Amniotic epithelial cell (primary cell): ENCODE measurements at regions not wholly inside any gene's neighbourhood (a gene's known extent, or its start where the extent isn't known, plus 50 kb on each side); places are given as distances from the start of the nearest gene placed in this dataset.

Experiments
- DNase-seq: peaks from one replicate; pipeline ENCODE4 v3.0.0-alpha.2; 2010; ENCODE audit warnings: low read depth

DNA sequence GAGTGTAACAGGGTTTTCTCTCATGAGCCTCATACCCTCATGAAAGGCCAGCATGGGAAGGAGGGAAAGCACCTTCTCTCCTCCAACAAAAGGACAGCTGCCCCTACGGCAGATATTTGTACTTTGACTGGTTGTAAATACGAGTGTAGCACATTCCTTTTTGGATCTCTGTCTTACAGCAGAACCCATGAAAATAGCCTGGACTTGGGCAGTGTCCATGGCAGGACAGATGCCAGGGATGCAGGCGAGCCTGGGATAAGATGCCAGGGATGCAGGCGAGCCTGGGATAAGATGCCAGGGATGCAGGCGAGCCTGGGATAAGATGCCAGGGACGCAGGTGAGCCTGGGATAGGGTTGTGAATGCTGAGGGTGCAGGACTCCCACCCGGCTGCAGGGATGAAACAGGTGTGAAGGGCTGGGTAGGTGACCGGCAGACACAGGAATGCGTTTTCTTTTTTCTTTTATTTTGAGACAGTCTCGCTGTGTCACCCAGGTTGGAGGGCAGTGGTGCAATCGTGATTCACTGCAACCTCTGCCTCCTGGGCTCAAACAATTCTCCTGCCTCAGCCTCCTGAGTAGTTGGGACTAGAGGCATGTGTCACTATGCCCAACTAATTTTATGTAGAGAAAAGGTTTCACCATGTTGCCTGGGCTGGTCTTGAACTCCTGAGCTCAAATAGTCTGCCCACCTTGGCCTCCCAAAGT is 120.0 kb downstream of the BEGAIN start:
- no peak for DNase-seq

DNA sequence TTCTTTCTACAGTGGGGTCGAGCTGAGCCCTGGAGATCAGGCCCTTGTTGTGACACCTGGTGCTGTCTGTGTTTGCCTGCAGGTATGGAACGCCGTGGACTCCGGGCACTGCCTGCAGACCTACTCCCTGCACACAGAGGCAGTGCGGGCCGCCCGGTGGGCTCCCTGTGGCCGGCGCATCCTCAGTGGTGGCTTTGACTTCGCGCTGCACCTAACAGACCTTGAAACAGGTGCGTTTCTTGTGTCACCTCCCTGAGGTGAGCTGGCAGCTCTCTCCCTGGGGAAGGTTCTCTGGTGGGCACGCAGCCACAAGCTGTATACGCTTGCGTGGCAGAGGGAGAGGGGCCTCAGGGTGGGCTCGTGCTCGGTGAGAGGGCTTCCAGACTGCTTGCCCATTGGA is 119.3 kb downstream of the BEGAIN start:
- DNase-seq = no peak

DNA sequence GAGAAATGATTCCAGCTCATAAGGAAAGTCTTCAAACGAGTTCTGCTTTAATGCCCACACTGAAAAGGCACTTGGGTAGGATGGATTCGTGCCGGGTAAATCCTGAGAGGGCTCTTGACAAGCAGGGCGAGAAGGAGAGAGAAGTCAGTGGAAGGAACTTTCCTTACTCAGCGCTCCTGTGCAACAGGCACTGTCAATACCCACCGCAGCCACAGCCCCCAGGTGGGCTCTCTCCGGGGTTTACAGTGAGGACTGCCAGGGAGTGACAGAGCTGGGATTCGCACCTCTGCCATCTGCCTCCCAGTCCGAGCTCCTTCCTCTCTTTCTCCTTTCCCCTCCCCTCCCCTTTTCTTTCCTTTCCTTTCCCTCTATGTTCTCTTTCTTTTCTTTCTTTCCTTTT is 118.7 kb downstream of the BEGAIN start:
- no peak for DNase-seq

DNA sequence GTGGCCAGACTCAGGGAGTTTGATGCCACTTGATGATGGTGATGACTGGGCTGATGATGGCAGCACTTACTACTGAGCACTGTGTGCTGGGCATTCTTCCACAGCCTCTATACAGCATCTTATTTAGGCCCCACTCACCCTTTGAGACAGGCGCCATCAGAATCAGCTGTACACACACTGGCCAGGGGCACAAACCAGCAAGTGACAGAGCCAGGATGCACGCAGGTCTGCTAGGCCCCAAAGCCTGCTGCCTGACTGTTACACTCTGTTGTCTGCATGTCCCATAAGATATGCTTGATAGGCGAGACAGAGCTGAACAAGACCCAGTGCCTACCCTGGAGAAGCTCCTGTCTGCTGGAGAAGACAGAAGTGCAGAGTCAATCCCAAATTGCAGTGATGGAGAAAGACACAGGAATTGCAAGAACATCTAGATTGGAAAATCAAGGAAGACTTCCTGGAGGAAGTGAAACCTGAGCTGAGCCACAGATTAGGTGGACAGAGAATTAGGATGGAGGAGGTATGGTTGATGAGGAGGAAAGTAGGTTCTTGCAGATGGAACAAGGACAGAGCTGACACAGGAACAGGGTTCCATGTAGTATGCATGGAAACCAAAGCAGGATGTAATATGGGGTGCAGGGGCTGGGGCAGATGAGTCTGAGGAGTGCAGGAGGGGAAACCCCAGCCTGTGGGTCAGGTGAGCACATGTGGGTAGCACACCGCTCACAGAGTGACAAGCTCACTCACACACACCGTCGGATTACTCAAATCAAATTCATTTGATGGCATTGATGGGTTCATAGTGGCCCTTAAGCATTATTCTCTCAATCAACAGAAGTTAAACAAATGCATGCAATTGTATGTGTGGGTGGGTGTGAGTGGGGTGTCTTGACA is 117.3 kb downstream of the BEGAIN start:
- no peak for DNase-seq

DNA sequence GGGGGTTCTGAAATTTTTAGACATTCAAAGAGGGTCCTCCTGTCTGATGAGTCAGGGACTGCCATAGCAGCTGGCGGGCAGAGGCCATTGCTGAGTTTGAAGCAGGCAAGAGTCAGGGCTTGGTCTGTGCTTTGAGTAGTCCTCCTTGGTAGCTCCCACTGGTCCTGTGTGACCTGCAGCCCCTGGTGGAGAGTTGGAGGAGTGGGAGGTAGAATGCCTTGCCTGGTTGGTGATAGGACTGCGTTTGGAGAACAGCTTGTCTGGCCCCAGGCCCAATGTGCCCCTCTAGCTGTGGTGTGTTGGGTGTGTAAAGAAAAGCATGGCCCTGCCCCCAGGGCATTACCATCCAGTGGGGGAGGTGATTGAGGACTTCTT is 116.7 kb downstream of the BEGAIN start:
- no peak for DNase-seq

DNA sequence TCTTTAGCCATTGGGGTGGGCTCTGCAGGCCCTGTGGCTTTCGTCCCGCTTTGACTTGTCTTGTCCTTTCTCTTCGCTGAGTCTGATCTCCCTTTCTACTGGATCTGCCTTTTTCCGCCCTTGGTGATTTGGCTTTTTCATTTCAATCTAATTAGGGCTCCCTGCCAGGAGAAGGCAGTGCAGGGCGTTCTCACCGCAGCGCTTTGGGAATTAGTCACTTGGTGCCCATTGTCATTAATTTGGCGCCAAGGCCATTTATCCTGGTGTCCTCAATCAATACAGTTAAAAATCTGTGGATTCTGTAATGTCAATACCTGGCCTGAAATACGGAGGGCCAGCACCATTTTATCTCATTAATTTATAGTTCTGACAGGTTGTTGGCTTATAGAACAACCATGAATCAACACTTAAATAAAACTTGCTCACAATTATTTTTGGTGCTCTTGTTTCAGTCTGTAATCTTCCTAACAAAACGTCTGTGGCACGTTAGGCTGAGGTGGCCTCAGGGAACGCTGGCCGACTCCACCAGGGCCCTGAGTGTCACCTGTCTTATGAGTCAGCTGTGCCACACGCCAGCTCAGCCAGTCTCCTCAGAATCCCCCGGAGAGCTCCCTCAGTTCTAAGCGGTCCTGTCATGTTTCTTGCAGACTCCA is 115.7 kb downstream of the BEGAIN start:
- no peak for DNase-seq

DNA sequence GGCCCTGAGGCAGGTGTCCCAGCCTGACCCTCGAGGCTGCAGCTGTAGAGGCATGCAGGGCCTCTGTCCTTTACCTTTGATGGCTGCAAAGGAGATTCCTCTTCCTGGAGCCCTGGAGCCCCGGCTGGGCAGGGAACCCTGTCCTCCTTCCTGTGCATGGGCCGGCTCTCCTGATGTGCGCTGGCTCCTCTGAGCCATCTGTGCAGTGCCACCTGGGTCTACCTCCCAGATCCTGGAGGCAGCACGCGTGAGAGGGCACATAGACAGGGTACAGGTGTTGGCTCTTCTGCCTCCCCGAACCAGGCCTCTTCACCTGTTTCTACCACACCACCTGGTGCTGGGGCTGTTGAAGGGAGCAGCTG is 115.1 kb downstream of the BEGAIN start:
- no peak for DNase-seq

DNA sequence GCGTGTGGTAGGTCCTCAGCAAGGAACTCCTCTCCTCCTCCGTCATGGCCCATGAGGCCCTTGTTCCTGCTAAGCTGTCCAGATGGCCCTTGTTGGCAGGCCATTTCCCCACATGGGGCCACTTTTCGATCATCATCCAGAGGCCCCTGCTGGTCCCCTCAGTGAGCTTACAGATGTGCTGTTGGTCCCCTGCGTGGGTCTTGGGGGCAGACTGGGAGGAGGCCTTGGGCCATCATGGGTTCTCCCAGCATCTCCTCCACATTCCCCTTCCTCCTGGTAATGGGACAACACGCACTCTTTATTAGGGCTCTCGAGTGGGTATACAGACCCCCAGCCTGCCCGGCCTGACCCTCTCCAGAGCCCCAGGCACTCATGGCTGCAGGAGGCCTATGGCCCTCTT is 114.7 kb downstream of the BEGAIN start:
- no peak for DNase-seq

DNA sequence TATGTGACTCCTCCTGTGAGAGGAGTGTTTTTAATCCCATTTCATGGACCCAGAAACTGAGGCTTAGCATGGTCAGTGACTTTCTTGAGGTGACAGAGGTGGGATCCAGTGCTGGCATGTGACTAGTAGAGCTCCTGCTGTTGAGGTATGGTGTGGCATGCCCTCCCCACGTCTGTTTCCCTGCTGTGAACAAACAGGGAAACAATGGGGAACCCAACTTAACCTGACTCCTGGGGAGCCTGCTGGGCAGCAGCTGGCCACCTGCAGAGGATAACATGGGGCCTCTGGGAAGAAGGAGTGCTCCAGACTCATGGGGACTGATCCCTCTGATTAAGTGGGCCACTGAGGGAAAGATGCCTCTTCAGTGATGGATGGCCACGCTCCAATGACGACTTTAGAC is 114.0 kb downstream of the BEGAIN start:
- no peak for DNase-seq

DNA sequence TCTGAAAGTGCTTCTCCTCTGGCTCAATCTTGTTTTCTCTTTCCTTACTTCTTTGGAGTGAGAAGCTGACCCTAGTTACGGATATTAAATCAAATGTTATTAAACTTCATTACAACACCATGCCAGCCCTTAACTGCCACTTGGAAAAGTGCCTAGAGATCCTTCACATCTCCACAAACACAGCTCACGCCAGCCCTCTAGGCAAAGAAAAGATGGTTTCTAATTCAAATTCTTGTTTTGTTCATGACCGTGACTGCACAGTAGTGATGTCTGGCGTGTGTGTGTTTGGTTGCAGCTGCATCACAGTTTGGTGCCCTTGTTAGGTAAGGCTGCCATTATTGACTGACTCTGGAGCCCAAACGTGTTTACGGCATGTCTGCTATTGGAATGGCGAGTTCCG is 113.0 kb downstream of the BEGAIN start:
- DNase-seq = no peak

DNA sequence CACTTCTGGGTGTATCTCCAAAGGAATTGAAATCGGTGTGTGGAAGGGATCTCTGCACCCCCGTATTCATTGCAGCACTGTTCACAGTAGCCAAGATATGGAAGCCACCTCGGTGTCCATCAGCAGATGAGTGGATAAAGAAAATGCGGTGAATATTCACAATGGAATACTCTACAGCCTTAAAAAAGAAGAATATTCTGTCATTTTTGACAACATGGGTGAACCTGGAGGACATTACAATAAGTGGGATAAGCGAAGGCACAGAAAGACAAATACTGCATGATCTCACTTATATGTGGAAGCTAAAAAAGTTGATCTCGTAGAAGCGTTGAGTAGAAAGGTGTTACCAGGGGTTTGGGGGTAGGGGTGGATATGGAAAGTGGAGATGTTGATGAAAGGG is 111.9 kb downstream of the BEGAIN start:
- no peak for DNase-seq

DNA sequence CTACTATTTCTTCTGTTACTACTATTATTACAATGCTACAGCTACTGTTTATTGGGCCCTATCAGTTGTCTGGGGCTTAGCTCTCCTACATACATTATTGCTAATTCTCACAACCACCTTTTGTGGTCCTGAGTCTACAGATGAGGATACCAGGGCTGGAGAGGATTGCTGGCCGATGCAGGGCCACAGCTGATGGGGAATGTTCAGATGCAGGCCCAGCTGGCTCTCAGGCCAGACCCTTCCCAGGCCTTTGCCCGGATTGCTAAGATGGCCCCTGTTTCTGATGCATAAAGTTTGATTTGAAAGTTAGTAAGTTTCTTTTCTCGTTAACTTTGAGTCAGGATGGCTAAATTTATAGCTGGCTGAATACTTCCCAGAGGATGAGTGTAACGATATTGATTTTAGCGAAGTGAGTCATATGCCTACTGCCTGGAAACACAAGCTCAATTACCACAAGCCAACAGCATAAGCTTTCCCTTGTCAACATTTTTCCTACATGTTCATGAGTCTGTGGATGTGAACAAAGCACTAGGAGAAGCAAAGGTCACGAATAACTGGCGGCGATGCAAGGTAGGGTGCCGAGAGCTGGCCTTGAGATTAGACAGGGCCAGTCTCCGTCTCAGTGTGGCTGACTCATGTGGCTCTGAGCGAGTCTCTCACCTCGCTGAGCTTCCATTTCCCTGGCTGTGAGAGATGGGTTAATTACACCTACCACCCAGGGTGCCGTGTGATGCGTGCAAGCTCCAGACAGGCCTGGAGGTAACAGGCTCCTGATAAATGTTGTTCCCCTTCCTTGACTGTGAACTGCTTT is 111.0 kb downstream of the BEGAIN start:
- DNase-seq = peak; percentile 82

DNA sequence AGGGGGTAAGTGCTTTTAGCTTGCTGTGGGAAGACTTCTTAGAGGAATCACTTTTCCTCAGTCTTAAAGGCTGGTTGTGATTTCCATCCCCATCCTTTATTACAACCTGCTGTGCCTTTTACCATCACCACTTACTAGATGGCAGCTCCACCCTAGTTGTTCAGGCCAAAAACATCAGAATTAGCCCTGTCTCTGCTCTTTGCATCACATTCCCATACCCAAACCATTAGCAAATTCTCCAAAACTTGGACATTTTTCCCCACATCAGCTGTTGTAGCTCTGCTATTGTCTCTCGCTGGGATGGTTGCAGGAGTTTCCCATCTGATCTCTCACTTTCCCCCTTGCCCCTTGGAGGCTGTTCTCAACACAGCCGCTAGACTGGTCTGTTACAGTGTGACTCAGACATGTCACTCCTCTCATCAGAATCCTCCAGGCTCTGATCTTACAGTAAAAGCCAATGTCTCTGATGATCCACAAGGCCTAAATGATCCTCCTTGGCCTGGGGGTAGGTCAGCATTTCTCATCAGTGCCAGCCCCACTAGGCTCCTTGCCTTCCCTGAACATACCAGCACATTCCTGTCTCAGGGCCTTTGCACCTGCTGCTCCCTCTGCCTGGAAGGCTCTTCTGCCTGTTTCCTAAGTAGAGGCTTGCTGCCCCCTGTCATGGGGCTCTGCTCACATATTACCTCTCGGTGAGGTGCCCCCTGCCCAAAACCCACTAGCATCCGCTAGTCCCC is 102.5 kb downstream of the BEGAIN start:
- no peak for DNase-seq

DNA sequence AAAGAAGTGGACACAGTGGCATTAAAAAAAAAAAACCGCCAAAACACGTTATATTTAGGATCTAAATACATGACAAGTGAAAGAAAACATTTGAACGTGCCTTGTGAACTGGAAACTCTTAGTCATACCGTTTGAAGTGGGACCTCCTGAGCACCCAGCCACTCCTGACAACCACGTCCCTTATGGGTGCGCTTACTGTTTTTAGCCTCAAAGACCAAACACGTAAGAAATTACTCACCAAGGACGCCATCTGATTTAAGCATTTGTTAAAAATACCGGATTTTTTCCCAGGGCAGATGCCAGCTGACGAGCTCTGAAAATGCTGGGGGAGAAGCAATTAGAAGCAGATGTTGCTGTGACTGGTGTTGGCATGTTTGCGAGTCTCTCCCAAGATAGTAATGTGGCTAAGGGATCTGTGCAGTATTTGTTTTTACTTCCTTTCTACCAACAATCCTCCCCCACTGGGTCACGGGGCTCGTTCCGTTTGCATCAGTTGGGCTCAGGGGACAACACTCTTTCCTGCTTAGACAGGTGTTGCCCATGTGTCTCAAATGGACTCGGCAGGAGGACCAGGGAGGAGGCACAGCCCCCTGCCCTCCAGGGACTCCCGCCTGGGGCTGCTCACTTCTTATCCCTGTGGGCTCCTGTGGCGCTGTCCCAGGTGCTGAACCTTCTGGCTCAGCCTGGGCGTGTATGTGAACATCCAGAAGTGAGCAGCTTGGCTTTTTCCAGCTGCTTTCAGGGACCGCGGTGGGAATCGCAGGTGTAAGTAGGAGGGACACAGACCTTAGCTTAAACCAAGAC is 101.0 kb downstream of the BEGAIN start:
- DNase-seq = peak; percentile 52
